ENCODE measurements at regions not wholly inside any gene's neighbourhood (a gene's known extent, or its start where the extent isn't known, plus 50 kb on each side); places are given as distances from the start of the nearest gene placed in this dataset.
"Not testable (repeated sequence)": the region's sequence is repeated elsewhere in the genome, so short reads cannot be mapped to it uniquely, and the experiment has no call there.

DNA sequence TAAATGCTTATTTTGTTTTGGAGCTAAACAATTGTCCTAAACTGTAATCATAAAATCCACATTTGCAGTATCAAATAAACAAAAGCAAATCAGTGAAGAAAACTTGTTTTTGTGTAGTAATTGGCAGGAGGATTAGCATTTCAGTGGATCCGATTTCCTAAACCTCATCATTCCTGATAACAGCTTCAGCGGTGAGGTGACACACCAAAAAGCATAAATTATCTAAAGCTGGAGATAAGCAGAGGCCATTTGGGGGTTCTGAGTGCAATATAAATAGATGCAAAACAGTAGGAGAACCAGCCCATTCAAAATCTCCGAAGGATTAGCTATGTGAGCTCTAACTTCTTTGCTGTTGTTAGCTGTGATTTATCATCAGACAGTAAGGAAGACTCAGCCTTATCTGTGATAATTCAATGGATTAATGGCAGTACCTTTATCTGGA lies 235.8 kb downstream of the EPHA7 start:
- WGBS, 2 donors: 28 to 35% methylated on average over 3 of the region's 3 CpGs
- no peak for DNase-seq (ENCODE audit: low spot score in 2 of 2)
- H3K4me3 ChIP-seq (ENCODE audit: low read depth, poor library complexity, severe bottlenecking): no peak overlapping the region
- TF ChIP-seq, protein P1, sequence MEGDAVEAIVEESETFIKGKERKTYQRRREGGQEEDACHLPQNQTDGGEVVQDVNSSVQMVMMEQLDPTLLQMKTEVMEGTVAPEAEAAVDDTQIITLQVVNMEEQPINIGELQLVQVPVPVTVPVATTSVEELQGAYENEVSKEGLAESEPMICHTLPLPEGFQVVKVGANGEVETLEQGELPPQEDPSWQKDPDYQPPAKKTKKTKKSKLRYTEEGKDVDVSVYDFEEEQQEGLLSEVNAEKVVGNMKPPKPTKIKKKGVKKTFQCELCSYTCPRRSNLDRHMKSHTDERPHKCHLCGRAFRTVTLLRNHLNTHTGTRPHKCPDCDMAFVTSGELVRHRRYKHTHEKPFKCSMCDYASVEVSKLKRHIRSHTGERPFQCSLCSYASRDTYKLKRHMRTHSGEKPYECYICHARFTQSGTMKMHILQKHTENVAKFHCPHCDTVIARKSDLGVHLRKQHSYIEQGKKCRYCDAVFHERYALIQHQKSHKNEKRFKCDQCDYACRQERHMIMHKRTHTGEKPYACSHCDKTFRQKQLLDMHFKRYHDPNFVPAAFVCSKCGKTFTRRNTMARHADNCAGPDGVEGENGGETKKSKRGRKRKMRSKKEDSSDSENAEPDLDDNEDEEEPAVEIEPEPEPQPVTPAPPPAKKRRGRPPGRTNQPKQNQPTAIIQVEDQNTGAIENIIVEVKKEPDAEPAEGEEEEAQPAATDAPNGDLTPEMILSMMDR (IDR thresholded peaks at IDR 0.05): no peak
- intact Hi-C loops (cut with DNase I; ENCODE audit: low total_unique reads): no loop called here

DNA sequence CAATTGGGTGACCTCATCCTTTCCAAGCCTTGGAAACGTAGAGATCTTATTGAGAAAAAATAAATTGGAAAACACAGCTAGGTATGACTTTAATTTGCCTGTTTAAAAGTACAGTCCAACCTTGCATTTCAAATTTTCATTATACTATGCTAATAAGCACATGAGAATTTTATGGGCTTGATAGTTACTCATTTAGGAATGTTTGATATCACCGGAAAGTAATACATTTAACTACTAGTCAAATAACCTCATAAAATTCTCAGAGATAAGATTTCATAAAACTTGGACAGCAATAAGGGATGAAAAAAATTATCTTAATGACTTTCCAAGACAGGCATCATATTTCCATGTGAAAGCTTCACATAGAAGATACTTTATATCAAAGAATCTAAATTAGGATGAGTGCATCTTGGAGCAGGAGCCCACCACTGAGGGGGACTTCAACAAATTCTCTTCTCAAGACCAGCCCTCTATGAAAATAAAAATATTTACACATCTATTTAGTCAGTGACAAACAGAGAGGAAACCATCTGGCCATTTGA lies 236.3 kb downstream of the EPHA7 start:
- DNase-seq (ENCODE audit: low spot score in 2 of 2): no peak
- TF ChIP-seq, protein P1 (IDR thresholded peaks at IDR 0.05): no peak
- TF ChIP-seq POLR2A (IDR thresholded peaks at IDR 0.05): no peak
- intact Hi-C loops (cut with DNase I; ENCODE audit: low total_unique reads): no loop called here
- H3K4me3 ChIP-seq (ENCODE audit: low read depth, poor library complexity, severe bottlenecking): no peak overlapping the region
- 52 to 62% methylated on average over 2 of the region's 2 CpGs for WGBS, 2 donors

DNA sequence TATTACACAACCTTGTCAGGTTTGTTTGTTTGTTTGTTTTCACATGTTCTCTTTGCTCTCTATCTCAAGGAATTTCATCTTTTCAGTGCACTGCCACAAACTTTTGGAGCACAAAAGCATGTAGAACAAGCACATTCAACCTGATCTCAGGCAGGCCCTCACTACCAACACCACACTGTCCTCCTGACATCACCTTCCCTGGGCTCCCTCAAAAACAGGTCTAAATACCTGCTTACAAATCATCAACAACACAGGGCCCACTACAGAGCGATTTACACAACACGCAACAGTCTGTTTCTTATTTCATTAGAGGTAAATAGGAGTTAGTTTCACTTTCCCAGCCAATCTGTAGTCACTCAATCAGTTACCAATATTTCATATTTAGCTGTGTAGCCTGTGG lies 241.4 kb downstream of the EPHA7 start:
- WGBS, 2 donors: 95 to 96% methylated on average over 2 of the region's 2 CpGs
- TF ChIP-seq, protein P1 (IDR thresholded peaks at IDR 0.05): no peak
- TF ChIP-seq POLR2A (IDR thresholded peaks at IDR 0.05): no peak
- intact Hi-C loops (cut with DNase I; ENCODE audit: low total_unique reads): no loop called here
- H3K4me3 ChIP-seq (ENCODE audit: low read depth, poor library complexity, severe bottlenecking): no peak overlapping the region
- no peak for DNase-seq (ENCODE audit: low spot score in 2 of 2)

DNA sequence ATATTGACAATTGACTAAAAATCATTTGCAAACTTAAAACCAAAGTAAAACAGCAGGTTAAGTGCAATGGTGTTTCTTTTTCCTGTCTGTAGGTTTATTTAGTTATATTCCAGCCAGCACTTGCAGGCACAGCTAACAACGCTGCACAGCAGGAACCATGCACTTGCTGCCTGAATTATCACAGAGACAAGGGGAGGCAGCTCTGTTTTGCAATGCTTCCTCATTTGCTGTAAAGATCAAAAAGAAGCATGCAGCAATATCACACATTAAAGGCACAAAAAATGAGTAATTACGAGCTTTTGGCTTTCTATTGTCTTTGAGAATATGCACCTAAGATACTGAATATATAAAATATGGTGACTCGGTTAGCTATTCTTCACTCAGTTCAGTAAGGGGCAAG lies 241.9 kb downstream of the EPHA7 start:
- no peak for DNase-seq (ENCODE audit: low spot score in 2 of 2)
- no peak for TF ChIP-seq POLR2A (IDR thresholded peaks at IDR 0.05)
- TF ChIP-seq, protein P1 (IDR thresholded peaks at IDR 0.05): no peak
- intact Hi-C loops (cut with DNase I; ENCODE audit: low total_unique reads): no loop called here
- no peak overlapping the region for H3K4me3 ChIP-seq (ENCODE audit: low read depth, poor library complexity, severe bottlenecking)
- 78 to 81% methylated on average over 3 of the region's 3 CpGs for WGBS, 2 donors

DNA sequence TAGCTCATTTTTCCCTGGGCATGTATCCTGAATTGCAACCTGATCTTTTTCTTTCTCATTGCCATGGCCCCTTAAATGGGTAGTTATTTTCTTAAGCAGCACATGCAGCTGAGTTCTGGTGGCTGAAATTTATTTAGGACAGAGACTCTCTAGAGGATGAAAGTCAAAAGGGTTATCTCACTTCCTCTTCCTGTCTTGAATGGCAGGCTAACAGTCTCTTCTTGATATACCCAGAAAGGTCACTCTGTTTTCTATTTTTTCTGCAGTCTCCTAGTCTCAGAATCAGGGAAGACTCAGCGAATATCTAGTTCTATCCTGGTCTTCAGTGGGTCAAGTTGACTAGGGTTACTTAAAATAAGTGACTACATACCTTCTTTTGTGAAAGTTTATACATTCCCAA lies 243.3 kb downstream of the EPHA7 start:
- intact Hi-C loops (cut with DNase I; ENCODE audit: low total_unique reads): no loop called here
- H3K4me3 ChIP-seq (ENCODE audit: low read depth, poor library complexity, severe bottlenecking): no peak overlapping the region
- TF ChIP-seq POLR2A (IDR thresholded peaks at IDR 0.05): no peak
- TF ChIP-seq, protein P1 (IDR thresholded peaks at IDR 0.05): no peak
- WGBS, 2 donors: 66 to 76% methylated on average over 1 of the region's 1 CpG
- DNase-seq (ENCODE audit: low spot score in 2 of 2): no peak

DNA sequence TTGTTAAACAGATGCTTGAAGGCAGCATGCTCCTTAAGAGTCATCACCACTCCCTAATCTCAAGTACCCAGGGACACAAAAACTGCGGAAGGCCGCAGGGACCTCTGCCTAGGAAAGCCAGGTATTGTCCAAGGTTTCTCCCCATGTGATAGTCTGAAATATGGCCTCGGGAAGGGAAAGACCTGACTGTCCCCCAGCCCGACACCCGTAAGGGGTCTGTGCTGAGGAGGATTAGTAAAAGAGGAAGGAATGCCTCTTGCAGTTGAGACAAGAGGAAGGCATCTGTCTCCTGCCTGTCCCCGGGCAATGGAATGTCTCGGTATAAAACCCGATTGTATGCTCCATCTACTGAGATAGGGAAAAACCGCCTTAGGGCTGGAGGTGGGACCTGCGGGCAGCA lies 245.8 kb downstream of the EPHA7 start:
- intact Hi-C loops (cut with DNase I; ENCODE audit: low total_unique reads); H3K4me3 ChIP-seq (ENCODE audit: low read depth, poor library complexity, severe bottlenecking); DNase-seq (ENCODE audit: low spot score in 2 of 2): not testable (repeated sequence)
- 69 to 94% methylated on average over 5 of the region's 10 CpGs for WGBS, 2 donors
